H1 (cell line): ENCODE measurements at regions not wholly inside any gene's neighbourhood (a gene's known extent, or its start where the extent isn't known, plus 50 kb on each side); places are given as distances from the start of the nearest gene placed in this dataset.

ENCODE experiments used
- CEBPB ChIP-seq: IDR thresholded peaks from 2 replicates; pipeline ENCODE4 v1.6.1; 2012; ENCODE audit warnings: low read depth, low read length
- CHD1 ChIP-seq: IDR thresholded peaks from 2 replicates; pipeline ENCODE4 v1.6.1; 2012; ENCODE audit warnings: low read depth, low read length, improper control_type of control experiment
- EP300 ChIP-seq, 2 experiments: IDR thresholded peaks; 1 replicate in 1 of 2; 2 replicates in 1 of 2; pipeline ENCODE4 v1.6.1; 2011 to 2012; ENCODE audit warnings: low read depth in 2 of 2, low read length in 2 of 2, mild to moderate bottlenecking in 2 of 2, borderline replicate concordance in 1 of 2, inconsistent platforms in 1 of 2, moderate library complexity in 1 of 2
- EZH2 ChIP-seq: fragments of 200-600 bp; sonication (generic); IDR thresholded peaks from 2 replicates; pipeline ENCODE4 v1.7.1; 2012; ENCODE audit warnings: low read depth, mild to moderate bottlenecking, moderate library complexity, low read length, inconsistent platforms; ENCODE audit not compliant: severe bottlenecking
- POLR2AphosphoS5 ChIP-seq: IDR thresholded peaks from 2 replicates; pipeline ENCODE4 v1.6.1; 2011; ENCODE audit warnings: low read depth, low read length
- TEAD4 ChIP-seq: IDR thresholded peaks from 2 replicates; pipeline ENCODE4 v1.6.1; 2012; ENCODE audit warnings: low read depth, low read length, inconsistent platforms, mixed read lengths
- TF ChIP-seq, protein P1 (sequence below), 3 experiments: IDR thresholded peaks; 1 replicate in 2 of 3; 2 replicates in 1 of 3; pipeline versions ENCODE4 v1.5.1 to v1.6.1; 2011; ENCODE audit warnings: low read length in 3 of 3, mild to moderate bottlenecking in 3 of 3, inconsistent platforms in 2 of 3, low read depth in 1 of 3, moderate library complexity in 1 of 3; ENCODE audit not compliant: insufficient read depth in 1 of 3; ENCODE audit errors: control extremely low read depth in 1 of 3
- TF ChIP-seq, protein P2 (sequence below): IDR thresholded peaks from 2 replicates; pipeline ENCODE4 v1.6.1; 2012; ENCODE audit warnings: low read length, inconsistent platforms

DNA sequence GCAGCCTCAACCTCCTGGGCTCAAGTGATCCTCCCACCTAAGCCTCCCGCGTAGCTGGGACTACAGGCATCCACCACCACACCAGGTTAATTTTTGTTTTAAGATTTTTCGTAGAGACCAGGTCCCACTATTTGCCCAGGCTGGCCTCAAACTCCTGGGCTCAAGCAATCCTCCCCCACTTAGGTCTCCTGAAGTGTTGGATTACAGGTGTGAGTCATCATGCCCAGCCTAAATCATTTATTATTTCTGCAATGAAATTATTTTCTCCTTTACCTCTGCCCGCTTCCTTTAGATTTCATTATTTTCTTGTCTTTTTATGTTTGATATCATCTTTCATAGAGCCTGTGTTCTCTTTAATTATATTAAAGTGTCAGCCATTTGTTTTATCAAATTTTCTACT is 165.2 kb upstream of the OTX2 start:
- TF ChIP-seq CHD1 = no peak
- no peak for TF ChIP-seq EP300 (IDR thresholded peaks at IDR 0.05; ENCODE audit: borderline replicate concordance in 1 of 2, low read depth in 2 of 2, low read length in 2 of 2)
- no peak for TF ChIP-seq EZH2
- no peak for TF ChIP-seq POLR2AphosphoS5
- TF ChIP-seq TEAD4 = no peak
- TF ChIP-seq, protein P1, sequence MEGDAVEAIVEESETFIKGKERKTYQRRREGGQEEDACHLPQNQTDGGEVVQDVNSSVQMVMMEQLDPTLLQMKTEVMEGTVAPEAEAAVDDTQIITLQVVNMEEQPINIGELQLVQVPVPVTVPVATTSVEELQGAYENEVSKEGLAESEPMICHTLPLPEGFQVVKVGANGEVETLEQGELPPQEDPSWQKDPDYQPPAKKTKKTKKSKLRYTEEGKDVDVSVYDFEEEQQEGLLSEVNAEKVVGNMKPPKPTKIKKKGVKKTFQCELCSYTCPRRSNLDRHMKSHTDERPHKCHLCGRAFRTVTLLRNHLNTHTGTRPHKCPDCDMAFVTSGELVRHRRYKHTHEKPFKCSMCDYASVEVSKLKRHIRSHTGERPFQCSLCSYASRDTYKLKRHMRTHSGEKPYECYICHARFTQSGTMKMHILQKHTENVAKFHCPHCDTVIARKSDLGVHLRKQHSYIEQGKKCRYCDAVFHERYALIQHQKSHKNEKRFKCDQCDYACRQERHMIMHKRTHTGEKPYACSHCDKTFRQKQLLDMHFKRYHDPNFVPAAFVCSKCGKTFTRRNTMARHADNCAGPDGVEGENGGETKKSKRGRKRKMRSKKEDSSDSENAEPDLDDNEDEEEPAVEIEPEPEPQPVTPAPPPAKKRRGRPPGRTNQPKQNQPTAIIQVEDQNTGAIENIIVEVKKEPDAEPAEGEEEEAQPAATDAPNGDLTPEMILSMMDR (IDR thresholded peaks at IDR 0.05; ENCODE audit: control extremely low read depth in 1 of 3, insufficient read depth in 1 of 3, low read depth in 1 of 3, low read length in 3 of 3) = no peak
- TF ChIP-seq, protein P2, sequence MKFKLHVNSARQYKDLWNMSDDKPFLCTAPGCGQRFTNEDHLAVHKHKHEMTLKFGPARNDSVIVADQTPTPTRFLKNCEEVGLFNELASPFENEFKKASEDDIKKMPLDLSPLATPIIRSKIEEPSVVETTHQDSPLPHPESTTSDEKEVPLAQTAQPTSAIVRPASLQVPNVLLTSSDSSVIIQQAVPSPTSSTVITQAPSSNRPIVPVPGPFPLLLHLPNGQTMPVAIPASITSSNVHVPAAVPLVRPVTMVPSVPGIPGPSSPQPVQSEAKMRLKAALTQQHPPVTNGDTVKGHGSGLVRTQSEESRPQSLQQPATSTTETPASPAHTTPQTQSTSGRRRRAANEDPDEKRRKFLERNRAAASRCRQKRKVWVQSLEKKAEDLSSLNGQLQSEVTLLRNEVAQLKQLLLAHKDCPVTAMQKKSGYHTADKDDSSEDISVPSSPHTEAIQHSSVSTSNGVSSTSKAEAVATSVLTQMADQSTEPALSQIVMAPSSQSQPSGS = no peak
- TF ChIP-seq CEBPB = no peak
